DND-41 (cell line): ENCODE measurements at regions not wholly inside any gene's neighbourhood (a gene's known extent, or its start where the extent isn't known, plus 50 kb on each side); places are given as distances from the start of the nearest gene placed in this dataset.

Source experiments
- ATAC-seq: fragments of 200-7000 bp; cut with Tn5 transposase; 3 replicates; pipeline ENCODE4 v1.9.1; 2021; ENCODE audit warnings: low read depth; ENCODE audit not compliant: insufficient read depth
- DNase-seq: peaks from one replicate; pipeline ENCODE4 v3.0.0-alpha.2; 2020
- H2AFZ ChIP-seq: 2 replicates; pipeline ENCODE4 v1.6.0; 2012; ENCODE audit warnings: low read depth, low read length
- H3K27ac ChIP-seq: 2 replicates; pipeline ENCODE4 v1.5.1; 2012; ENCODE audit warnings: low read length, inconsistent platforms
- H3K27me3 ChIP-seq: fragments of 200-600 bp; sonication (generic); 2 replicates; pipeline ENCODE4 v1.6.0; 2012; ENCODE audit warnings: low read length, mild to moderate bottlenecking, inconsistent platforms; ENCODE audit not compliant: insufficient read depth, poor library complexity
- H3K36me3 ChIP-seq: 2 replicates; pipeline ENCODE4 v1.5.1; 2012; ENCODE audit warnings: low read length, inconsistent platforms; ENCODE audit not compliant: insufficient read depth
- H3K4me1 ChIP-seq: 2 replicates; pipeline ENCODE4 v1.5.1; 2012; ENCODE audit warnings: mild to moderate bottlenecking, low read length; ENCODE audit not compliant: insufficient read depth
- H3K4me2 ChIP-seq: 2 replicates; pipeline ENCODE4 v1.6.0; 2012; ENCODE audit warnings: mild to moderate bottlenecking, moderate library complexity, low read length, inconsistent platforms; ENCODE audit not compliant: insufficient read depth
- H3K4me3 ChIP-seq, 2 experiments: fragments of 200-600 bp in 1 of 2; shearing (Covaris generic) in 1 of 2; 2 replicates each; pipeline ENCODE4 v1.5.1; 2012 to 2016; ENCODE audit warnings: inconsistent platforms in 2 of 2, low read length in 2 of 2, mild to moderate bottlenecking in 2 of 2, low read depth in 1 of 2, moderate library complexity in 1 of 2
- H3K79me2 ChIP-seq: 2 replicates; pipeline ENCODE4 v1.6.0; 2012; ENCODE audit warnings: low read length, inconsistent platforms; ENCODE audit not compliant: insufficient read depth
- H3K9ac ChIP-seq: 2 replicates; pipeline ENCODE4 v1.6.0; 2012; ENCODE audit warnings: low read depth, mild to moderate bottlenecking, inconsistent platforms, low read length, moderate library complexity
- H3K9me3 ChIP-seq: 2 replicates; pipeline ENCODE4 v1.5.1; 2012; ENCODE audit warnings: low read length, moderate library complexity, mild to moderate bottlenecking, inconsistent platforms; ENCODE audit not compliant: insufficient read depth, severe bottlenecking
- H4K20me1 ChIP-seq: 2 replicates; pipeline ENCODE4 v1.6.0; 2012; ENCODE audit warnings: low read length; ENCODE audit not compliant: insufficient read depth
- EZH2 ChIP-seq: IDR thresholded peaks from 3 replicates; pipeline ENCODE4 v1.6.1; 2012; ENCODE audit warnings: borderline replicate concordance, low read depth, mild to moderate bottlenecking, moderate library complexity, low read length, inconsistent platforms; ENCODE audit not compliant: severe bottlenecking
- TF ChIP-seq, protein P1 (sequence below): IDR thresholded peaks from 2 replicates; pipeline ENCODE4 v1.5.1; 2012; ENCODE audit warnings: borderline replicate concordance, low read length, moderate library complexity, mild to moderate bottlenecking; ENCODE audit not compliant: poor library complexity, severe bottlenecking; ENCODE audit errors: extremely low read depth

DNA sequence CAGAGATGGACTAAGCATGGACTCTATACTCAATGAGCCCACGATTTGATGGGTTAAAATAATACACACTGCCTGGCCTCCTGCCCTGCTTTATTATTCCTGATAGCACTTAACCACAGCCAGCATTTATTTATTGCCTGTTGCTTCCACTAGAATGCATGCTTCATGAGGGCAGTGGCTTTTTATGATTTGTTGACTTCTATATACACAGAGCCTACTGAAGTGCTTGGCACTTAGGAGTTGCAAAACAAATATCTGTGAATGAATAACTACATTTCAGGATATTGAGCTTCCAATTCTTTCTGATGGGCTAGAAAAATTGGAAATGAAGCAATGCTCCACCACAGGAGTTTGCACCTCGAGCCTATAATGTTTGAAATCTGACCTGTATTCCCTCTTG is 513.6 kb upstream of the ZMIZ1 start:
- no peak for TF ChIP-seq EZH2
- TF ChIP-seq, protein P1, sequence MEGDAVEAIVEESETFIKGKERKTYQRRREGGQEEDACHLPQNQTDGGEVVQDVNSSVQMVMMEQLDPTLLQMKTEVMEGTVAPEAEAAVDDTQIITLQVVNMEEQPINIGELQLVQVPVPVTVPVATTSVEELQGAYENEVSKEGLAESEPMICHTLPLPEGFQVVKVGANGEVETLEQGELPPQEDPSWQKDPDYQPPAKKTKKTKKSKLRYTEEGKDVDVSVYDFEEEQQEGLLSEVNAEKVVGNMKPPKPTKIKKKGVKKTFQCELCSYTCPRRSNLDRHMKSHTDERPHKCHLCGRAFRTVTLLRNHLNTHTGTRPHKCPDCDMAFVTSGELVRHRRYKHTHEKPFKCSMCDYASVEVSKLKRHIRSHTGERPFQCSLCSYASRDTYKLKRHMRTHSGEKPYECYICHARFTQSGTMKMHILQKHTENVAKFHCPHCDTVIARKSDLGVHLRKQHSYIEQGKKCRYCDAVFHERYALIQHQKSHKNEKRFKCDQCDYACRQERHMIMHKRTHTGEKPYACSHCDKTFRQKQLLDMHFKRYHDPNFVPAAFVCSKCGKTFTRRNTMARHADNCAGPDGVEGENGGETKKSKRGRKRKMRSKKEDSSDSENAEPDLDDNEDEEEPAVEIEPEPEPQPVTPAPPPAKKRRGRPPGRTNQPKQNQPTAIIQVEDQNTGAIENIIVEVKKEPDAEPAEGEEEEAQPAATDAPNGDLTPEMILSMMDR = no peak
- no peaks in the 10 kb centered on the region for H4K20me1 ChIP-seq
- H3K27ac ChIP-seq = no peak overlapping the region
- H3K36me3 ChIP-seq = no peaks in the 10 kb centered on the region
- H3K79me2 ChIP-seq = no peaks in the 10 kb centered on the region
- H3K4me3 ChIP-seq = no peak overlapping the region
- ATAC-seq = no peak
- no peaks in the 10 kb centered on the region for H3K9me3 ChIP-seq
- peaks cover 8% of the 10 kb centered on the region for H3K27me3 ChIP-seq
- no peak overlapping the region for H3K9ac ChIP-seq
- no peak for DNase-seq
- no peaks in the 10 kb centered on the region for H3K4me1 ChIP-seq
- no peak overlapping the region for H2AFZ ChIP-seq
- H3K4me2 ChIP-seq = no peak overlapping the region

DNA sequence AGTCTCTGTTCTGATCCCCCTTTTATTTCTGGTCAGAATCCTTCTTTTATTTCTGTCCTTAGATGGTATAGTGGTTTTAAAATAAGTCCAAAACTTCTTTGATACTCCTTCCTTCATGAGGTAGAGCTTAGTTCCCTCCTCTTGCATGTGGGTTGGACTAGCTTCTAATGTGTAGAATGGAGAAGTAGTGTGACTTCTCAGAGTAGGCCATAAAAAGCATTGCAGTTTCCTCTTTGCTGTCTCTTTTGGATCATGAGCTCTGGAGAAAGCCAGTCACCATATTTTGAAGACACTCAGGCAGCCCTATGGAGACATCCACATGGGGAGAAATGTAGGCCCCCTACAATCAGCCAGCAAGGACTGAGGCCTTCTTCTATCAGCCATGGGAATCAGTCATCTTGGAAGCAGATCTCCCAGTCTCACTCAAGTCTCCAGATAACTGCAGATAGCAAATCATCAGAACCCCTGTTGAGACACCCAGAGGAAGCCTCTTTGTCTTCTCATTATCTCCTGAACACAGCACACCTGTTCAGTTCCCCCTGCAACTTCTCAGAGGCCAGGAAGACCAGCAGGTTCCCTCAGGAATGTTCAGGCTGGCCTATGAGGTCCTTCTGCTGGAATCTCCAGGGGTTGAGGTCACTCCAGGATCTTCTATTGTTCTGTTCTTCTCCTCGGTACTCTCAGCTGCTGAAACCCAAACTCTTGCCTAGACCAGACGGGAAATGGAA is 511.9 kb upstream of the ZMIZ1 start:
- no peak for DNase-seq
- no peak for ATAC-seq
- no peaks in the 10 kb centered on the region for H3K4me1 ChIP-seq
- TF ChIP-seq, protein P1 = no peak
- TF ChIP-seq EZH2 = no peak
- peaks cover 16% of the 10 kb centered on the region for H3K27me3 ChIP-seq
- no peak overlapping the region for H3K9ac ChIP-seq
- H2AFZ ChIP-seq = no peak overlapping the region
- no peak overlapping the region for H3K4me2 ChIP-seq
- no peaks in the 10 kb centered on the region for H3K9me3 ChIP-seq
- no peak overlapping the region for H3K27ac ChIP-seq
- H3K36me3 ChIP-seq = no peaks in the 10 kb centered on the region
- no peaks in the 10 kb centered on the region for H3K79me2 ChIP-seq
- H3K4me3 ChIP-seq = no peak overlapping the region
- no peaks in the 10 kb centered on the region; the same call in 1 of the 2 replicates for H4K20me1 ChIP-seq

DNA sequence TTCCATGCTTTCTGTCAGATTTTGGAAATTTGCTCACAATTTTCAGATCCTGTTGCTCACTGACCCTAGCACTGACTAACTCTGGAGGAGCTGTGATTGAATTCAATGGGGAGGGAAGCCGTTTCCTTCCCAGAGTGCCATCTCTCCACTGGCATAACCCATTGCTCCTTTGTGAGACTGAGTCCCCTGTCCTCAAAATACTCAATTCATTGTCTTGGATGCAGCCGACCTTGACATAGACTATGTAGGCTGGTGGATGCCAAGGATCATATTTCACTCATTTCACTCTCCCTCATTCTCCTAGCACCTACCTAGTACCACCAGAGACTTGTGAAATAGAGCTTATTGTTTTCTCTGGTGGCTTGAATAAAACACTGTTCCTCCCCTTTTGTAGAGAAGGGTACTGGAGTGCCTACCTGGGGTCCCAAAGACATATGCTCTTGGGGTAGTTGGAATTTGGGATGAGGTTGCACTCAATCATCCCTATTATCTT is 511.3 kb upstream of the ZMIZ1 start:
- no peaks in the 10 kb centered on the region for H3K9me3 ChIP-seq
- DNase-seq (no peak), ATAC-seq (no peak)
- no peaks in the 10 kb centered on the region for H3K36me3 ChIP-seq
- no peaks in the 10 kb centered on the region for H3K79me2 ChIP-seq
- no peaks in the 10 kb centered on the region for H3K4me1 ChIP-seq
- no peak overlapping the region for H3K4me2 ChIP-seq
- TF ChIP-seq EZH2 = no peak
- TF ChIP-seq, protein P1 = no peak
- H2AFZ ChIP-seq = no peak overlapping the region
- H3K9ac ChIP-seq = no peak overlapping the region
- no peaks in the 10 kb centered on the region; the same call in 1 of the 2 replicates for H4K20me1 ChIP-seq
- peaks cover 22% of the 10 kb centered on the region for H3K27me3 ChIP-seq
- no peak overlapping the region for H3K4me3 ChIP-seq
- no peak overlapping the region for H3K27ac ChIP-seq
